Bronchial epithelial cell (primary cell): ENCODE measurements at regions not wholly inside any gene's neighbourhood (a gene's known extent, or its start where the extent isn't known, plus 50 kb on each side); places are given as distances from the start of the nearest gene placed in this dataset.
A peak's percentile ranks its signal among the peaks of the same experiment; 100 is the strongest.

Experiments
- DNase-seq: peaks from one replicate; pipeline ENCODE4 v3.0.0-alpha.2; 2010; ENCODE audit warnings: low read depth
- FAIRE-seq: peaks from 2 replicates; lab custom pipeline; 2011; peaks lifted over from hg19 to GRCh38; lab: Jason Lieb, UNC
- H3K27me3 ChIP-seq: 2 replicates; pipeline ENCODE4 v1.5.1; 2011; ENCODE audit warnings: low read length; ENCODE audit not compliant: control insufficient read depth, insufficient read depth
- H3K36me3 ChIP-seq: 2 replicates; pipeline ENCODE4 v1.5.1; 2011; ENCODE audit warnings: low read length; ENCODE audit not compliant: control insufficient read depth, insufficient read depth
- H3K4me3 ChIP-seq: 2 replicates; pipeline ENCODE4 v1.5.1; 2011; ENCODE audit warnings: mild to moderate bottlenecking, low read depth, low read length, control low read depth
- TF ChIP-seq, protein P1 (sequence below): IDR thresholded peaks from 2 replicates; pipeline ENCODE4 v1.5.1; 2011; ENCODE audit warnings: mild to moderate bottlenecking, moderate library complexity, low read length, control low read depth, inconsistent platforms; ENCODE audit not compliant: insufficient read depth, severe bottlenecking

DNA sequence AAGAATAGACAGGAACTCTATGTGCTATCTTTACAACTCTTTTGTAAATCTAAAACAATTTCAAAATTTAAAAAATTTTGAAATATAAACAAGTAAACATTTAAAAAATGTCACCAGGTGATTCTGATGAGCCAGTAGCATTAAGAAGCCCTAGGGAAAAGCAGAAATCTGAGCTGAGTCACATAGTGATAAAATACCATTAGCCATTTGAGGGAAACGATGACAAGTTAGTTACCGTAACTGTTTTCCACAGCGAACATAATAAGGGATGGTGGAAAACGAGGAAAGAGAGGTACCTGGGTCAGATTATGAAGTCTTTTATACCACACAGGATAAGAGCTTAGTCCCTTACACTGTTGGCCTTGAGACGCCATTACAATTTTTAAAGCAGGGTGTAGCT is 55.5 kb downstream of the PRR15 start:
- no peak overlapping the region for H3K4me3 ChIP-seq
- no peak for FAIRE-seq
- H3K36me3 ChIP-seq: no peaks in the 10 kb centered on the region
- H3K27me3 ChIP-seq: no peaks in the 10 kb centered on the region
- no peak for DNase-seq
- TF ChIP-seq, protein P1, sequence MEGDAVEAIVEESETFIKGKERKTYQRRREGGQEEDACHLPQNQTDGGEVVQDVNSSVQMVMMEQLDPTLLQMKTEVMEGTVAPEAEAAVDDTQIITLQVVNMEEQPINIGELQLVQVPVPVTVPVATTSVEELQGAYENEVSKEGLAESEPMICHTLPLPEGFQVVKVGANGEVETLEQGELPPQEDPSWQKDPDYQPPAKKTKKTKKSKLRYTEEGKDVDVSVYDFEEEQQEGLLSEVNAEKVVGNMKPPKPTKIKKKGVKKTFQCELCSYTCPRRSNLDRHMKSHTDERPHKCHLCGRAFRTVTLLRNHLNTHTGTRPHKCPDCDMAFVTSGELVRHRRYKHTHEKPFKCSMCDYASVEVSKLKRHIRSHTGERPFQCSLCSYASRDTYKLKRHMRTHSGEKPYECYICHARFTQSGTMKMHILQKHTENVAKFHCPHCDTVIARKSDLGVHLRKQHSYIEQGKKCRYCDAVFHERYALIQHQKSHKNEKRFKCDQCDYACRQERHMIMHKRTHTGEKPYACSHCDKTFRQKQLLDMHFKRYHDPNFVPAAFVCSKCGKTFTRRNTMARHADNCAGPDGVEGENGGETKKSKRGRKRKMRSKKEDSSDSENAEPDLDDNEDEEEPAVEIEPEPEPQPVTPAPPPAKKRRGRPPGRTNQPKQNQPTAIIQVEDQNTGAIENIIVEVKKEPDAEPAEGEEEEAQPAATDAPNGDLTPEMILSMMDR: no peak

DNA sequence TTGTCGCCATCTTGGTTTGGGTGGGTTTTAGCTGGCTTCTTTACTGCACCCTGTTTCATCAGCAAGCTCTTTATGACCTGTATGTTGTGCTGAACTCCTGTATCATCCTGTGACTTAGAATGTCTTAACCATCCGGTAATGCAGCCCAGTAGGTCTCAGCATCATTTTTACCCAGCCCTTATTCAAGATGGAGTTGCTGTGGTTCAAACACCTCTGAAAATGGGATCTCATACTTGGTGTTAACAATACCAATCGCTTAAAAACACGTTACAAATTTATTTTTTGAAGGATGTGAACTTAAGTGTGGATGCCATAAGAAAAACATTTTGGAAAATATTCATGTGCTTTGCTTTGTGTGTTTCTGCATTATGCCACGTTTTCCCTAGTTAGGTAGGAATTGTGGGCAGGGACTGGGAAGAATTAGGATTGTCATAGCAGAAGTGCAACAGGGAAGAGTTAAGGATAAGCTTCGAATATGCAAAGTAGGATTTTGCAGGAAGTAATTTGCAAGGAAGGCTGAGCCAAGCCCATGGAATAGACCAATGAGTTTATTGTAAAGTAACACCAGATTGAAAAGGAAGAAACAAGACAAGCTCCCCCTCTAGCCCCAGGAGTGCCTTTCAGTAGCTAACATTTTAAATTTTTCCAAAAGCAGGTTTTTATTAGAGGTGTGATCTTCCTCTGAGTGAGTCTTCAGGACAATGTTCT is 56.4 kb downstream of the PRR15 start:
- H3K27me3 ChIP-seq: no peaks in the 10 kb centered on the region
- TF ChIP-seq, protein P1: no peak
- FAIRE-seq (no peak), DNase-seq (no peak)
- H3K4me3 ChIP-seq: no peak overlapping the region
- no peaks in the 10 kb centered on the region for H3K36me3 ChIP-seq

DNA sequence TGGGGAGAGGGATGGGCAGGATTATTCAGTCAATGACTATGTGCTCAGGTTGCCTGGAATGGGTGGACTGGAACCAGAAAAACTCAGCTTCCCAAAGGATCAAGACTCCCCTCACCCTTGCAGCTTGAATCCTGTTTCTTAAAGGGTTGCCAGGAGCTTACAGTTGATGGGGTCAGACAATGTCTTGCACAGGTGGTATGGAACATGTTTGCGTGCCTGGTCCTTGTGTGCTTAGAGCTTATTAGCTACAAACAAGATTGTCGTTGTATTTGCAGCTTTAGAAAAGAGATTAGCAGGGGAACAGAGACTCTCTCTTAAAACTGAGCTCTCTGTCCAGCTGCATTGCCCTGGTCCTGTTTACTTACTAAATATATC is 56.9 kb downstream of the PRR15 start:
- TF ChIP-seq, protein P1: no peak
- H3K4me3 ChIP-seq: no peak overlapping the region
- no peaks in the 10 kb centered on the region for H3K27me3 ChIP-seq
- FAIRE-seq (peak; percentile 83), DNase-seq (peak; percentile 12)
- no peaks in the 10 kb centered on the region for H3K36me3 ChIP-seq

DNA sequence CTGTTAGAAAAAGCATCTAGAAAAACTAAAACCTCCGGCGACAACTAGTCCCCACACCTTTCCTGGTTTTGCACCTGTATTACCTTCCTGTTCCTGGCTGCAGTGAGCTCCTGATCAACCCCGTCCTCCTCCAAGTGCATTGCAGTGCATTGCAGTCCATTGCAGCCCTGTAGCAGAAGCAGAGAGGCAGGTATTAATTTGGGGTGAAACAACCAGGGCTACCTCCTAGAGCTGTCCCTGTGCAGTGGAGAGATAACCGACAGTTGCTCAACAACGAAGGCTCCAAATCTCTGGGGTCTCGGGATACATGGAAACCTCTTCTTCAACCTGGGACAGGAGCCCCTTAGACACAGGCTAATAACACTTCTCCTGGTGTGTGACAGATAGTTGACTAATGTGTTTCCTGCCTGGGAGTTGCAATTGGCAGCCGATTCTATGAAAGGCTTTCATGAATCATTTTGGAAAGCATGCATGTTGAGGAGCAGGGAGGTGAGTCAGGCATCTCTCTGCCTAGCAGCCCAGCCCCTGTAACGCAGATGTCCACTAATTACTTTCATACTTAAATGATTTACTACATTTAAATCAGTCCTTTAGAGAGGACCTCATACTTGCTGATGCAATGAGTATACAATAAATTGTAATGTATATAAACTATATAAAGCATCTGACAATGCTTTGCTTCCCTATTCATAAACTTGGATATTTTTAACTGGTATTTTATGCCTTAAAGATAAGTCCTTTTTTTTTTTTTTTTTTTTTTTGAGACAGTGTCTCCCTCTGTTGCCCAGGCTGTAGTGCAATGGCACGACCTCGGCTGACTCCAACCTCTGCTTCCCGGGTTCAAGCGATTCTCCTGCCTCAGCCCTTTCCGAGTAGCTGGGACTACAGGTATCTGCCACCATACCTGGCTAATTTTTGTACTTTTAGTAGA is 59.0 kb downstream of the PRR15 start:
- Histone ChIP-seq H3K36me3 (no peaks in the 10 kb centered on the region), H3K4me3 (no peak overlapping the region), H3K27me3 (no peaks in the 10 kb centered on the region)
- TF ChIP-seq, protein P1: no peak
- FAIRE-seq (no peak), DNase-seq (peak; percentile 98)

DNA sequence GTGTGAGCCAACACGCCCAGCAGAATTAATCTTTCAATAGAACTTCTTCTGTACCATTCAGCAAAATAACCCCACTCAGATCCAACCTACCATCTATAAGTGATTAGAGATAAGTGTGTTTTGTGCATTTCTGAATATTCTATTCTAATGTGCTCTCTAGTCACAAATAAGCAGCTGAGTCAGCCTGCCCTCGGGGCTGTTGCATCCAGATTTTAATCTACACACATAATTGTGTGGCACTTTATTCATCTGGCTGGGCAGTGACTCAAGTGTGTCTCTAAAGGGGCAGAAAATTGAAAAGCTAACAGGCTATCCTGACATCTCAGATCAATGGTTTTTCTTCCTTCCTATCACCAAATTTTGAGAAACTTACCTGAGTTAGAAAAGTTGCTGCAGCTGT is 60.3 kb downstream of the PRR15 start:
- no peaks in the 10 kb centered on the region for H3K27me3 ChIP-seq
- DNase-seq (peak; percentile 76), FAIRE-seq (no peak)
- no peaks in the 10 kb centered on the region for H3K36me3 ChIP-seq
- TF ChIP-seq, protein P1: no peak
- H3K4me3 ChIP-seq: no peak overlapping the region
